ENCODE measurements at regions not wholly inside any gene's neighbourhood (a gene's known extent, or its start where the extent isn't known, plus 50 kb on each side); places are given as distances from the start of the nearest gene placed in this dataset.

DNA sequence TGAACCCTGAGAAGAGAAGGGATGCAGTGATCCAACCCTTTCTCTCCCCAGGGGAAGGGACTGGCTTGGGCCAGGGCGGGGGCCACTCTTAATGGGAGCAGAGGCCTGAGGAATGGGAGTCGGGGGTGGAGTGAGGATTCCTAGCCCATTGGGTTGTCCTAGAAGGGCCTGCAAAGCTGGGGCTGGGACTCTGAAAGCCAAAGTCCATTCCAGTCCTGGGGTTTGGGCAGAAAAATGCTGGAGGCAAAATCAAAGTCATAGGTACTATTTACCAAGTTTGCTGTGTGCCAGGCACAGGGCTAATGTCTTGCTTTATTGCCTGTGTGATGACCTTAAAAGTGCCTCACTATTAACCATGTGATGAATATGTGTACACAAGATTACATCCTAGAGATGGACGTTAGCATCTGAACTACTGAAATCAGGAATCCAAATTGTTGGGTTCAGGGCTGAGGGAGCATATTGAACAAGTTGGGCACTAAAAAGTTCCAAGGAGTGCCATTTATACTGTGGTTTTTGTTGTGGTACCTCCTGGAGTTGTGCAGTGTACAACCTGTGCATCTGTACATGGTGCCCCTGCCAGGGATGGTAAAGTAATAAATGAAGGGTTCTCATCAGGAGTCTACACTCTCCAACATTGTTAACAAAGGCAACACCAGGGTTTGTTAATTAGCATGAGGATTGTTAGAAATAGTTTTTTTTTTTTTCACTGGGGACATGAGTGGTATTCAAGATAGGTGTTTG, 84.4 kb upstream of the NKD1 start:
- Histone ChIP-seq H3K4me2 (ENCODE audit: low read length) (no peak overlapping the region), H3K79me2 (ENCODE audit: low read length) (no peaks in the 10 kb centered on the region), H3K4me1 (ENCODE audit: low read length) (peaks cover 8% of the 10 kb centered on the region), H3K27ac (ENCODE audit: low read length) (no peak overlapping the region), H3K36me3 (replicated peaks; ENCODE audit: low read depth, low read length) (no peaks in the 10 kb centered on the region), H3K9me3 (ENCODE audit: insufficient read depth, low read length) (no peaks in the 10 kb centered on the region), H4K20me1 (ENCODE audit: insufficient read depth, low read length) (no peaks in the 10 kb centered on the region), H2AFZ (ENCODE audit: low read depth, low read length) (no peak overlapping the region), H3K9ac (ENCODE audit: low read length) (no peak overlapping the region), H3K4me3 (ENCODE audit: low read length) (no peak overlapping the region), H3K27me3 (ENCODE audit: low read depth, low read length) (peaks cover 6% of the 10 kb centered on the region; the same call in 1 of the 2 replicates)
- TF ChIP-seq, protein P1, sequence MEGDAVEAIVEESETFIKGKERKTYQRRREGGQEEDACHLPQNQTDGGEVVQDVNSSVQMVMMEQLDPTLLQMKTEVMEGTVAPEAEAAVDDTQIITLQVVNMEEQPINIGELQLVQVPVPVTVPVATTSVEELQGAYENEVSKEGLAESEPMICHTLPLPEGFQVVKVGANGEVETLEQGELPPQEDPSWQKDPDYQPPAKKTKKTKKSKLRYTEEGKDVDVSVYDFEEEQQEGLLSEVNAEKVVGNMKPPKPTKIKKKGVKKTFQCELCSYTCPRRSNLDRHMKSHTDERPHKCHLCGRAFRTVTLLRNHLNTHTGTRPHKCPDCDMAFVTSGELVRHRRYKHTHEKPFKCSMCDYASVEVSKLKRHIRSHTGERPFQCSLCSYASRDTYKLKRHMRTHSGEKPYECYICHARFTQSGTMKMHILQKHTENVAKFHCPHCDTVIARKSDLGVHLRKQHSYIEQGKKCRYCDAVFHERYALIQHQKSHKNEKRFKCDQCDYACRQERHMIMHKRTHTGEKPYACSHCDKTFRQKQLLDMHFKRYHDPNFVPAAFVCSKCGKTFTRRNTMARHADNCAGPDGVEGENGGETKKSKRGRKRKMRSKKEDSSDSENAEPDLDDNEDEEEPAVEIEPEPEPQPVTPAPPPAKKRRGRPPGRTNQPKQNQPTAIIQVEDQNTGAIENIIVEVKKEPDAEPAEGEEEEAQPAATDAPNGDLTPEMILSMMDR (IDR thresholded peaks at IDR 0.05; ENCODE audit: low read depth, low read length): no peak
- no peak for TF ChIP-seq EZH2phosphoT487 (IDR thresholded peaks at IDR 0.05; ENCODE audit: low read depth)

DNA sequence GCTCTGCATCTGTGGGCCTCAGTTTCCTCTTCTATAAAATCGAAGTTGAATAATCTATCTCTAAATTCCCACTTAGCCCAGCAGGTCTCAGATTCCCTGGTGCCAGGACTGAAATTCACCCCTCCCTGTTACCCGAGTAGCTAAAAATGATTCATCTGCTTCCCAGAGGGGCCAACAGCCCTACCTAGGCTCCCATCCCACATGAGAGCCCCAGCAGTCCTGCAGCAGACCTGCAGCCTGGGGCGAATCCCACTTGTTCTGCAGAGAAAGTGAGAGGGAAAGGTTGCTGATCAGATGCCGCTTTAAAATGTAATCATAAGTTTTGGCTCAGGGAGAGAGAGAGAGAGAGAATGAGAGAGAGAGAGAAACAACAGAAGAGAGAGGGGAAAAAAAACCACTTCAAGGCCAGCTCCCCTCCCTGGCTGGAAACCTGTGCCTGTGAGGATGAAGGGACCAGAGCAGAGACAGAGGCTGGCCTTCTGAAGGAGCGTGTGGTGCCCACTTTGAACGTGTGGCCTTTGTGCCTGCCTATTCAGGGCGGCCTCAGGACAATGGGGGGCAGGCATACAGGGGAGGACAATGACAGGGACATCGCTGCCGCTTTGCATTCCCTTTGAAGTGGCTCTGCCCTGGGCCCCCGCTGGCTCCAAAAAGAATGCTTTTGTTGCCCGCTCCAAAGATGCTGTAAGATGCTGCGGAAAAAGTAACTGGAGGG, 85.2 kb upstream of the NKD1 start:
- Histone ChIP-seq H2AFZ (ENCODE audit: low read depth, low read length) (no peak overlapping the region), H3K27me3 (ENCODE audit: low read depth, low read length) (peaks cover 12% of the 10 kb centered on the region; the same call in 1 of the 2 replicates), H3K4me3 (ENCODE audit: low read length) (no peak overlapping the region), H3K9ac (ENCODE audit: low read length) (no peak overlapping the region), H3K9me3 (ENCODE audit: insufficient read depth, low read length) (no peaks in the 10 kb centered on the region), H3K4me2 (ENCODE audit: low read length) (no peak overlapping the region), H3K4me1 (ENCODE audit: low read length) (peaks cover 5% of the 10 kb centered on the region), H3K36me3 (replicated peaks; ENCODE audit: low read depth, low read length) (no peaks in the 10 kb centered on the region), H4K20me1 (ENCODE audit: insufficient read depth, low read length) (no peaks in the 10 kb centered on the region), H3K27ac (ENCODE audit: low read length) (no peak overlapping the region), H3K79me2 (ENCODE audit: low read length) (no peaks in the 10 kb centered on the region)
- TF ChIP-seq, protein P1 (IDR thresholded peaks at IDR 0.05; ENCODE audit: low read depth, low read length): no peak
- TF ChIP-seq EZH2phosphoT487 (IDR thresholded peaks at IDR 0.05; ENCODE audit: low read depth): no peak

DNA sequence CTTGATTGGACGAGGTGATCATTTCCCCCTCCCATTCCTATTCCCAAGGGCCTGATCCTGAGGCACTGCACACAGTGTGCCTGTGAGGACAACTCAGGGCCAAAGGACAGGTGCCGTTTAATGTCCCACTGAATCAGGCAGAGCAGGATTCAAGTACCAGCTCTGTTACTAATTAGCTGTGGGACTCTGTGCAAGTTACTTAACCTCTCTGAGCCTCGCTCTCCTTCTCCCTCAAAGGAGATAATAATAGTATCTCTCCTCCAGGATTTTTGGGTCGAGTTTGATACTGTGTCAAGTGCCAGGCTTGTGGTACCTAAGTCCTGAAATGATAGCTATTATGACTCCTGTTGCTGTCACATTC, 86.8 kb upstream of the NKD1 start:
- H3K9me3 ChIP-seq (ENCODE audit: insufficient read depth, low read length): no peaks in the 10 kb centered on the region
- H3K4me3 ChIP-seq (ENCODE audit: low read length): no peak overlapping the region
- H3K79me2 ChIP-seq (ENCODE audit: low read length): no peaks in the 10 kb centered on the region
- no peak overlapping the region for H3K4me2 ChIP-seq (ENCODE audit: low read length)
- peaks cover 18% of the 10 kb centered on the region; the same call in 1 of the 2 replicates for H3K27me3 ChIP-seq (ENCODE audit: low read depth, low read length)
- no peaks in the 10 kb centered on the region for H4K20me1 ChIP-seq (ENCODE audit: insufficient read depth, low read length)
- no peak overlapping the region for H3K27ac ChIP-seq (ENCODE audit: low read length)
- no peak overlapping the region for H3K9ac ChIP-seq (ENCODE audit: low read length)
- H3K36me3 ChIP-seq (replicated peaks; ENCODE audit: low read depth, low read length): no peaks in the 10 kb centered on the region
- no peaks in the 10 kb centered on the region for H3K4me1 ChIP-seq (ENCODE audit: low read length)
- no peak for TF ChIP-seq EZH2phosphoT487 (IDR thresholded peaks at IDR 0.05; ENCODE audit: low read depth)
- H2AFZ ChIP-seq (ENCODE audit: low read depth, low read length): no peak overlapping the region

DNA sequence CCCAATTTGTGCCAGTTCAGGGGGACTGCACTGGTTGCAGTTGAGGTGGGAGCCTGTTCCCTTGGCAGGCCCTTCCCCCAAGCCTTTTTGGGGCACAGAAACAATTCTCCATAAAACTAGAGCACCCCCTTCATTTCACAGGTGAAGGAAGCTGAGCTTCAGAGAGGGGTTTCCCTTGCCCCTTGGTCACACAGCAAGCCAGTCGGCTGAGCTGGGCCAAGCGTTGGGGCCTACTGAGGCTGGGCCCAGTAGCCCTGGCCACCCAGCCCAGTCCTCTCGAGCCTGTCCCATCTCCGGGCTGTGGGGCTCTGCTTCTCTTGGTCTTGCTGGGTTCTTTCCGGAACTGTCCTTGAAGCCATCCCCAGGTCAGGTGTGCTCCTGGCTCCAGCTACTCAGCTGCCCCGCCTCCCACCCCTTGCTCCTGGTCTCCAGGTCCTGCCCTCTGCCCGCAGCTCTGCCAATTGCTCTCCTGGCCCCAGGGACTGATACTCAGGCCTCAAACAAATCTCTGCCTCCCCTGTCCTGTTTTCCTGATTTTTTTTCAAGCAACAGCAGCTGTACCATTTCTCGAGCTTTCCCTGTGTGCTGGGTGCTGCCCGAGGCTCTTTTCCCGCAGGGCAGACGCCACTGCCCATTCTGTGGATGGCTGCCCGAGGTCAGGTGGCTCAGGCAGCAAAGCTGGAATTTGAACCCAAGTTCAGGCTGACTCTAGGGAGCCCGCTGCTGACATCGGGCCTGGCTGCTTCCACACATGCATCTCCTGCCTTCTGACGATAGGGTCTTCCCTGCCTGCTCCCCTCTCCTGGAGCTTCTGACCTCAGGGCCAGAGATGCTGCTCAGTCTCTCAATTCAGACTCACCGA, 87.4 kb upstream of the NKD1 start:
- H4K20me1 ChIP-seq (ENCODE audit: insufficient read depth, low read length): no peaks in the 10 kb centered on the region
- peaks cover 18% of the 10 kb centered on the region; the same call in 1 of the 2 replicates for H3K27me3 ChIP-seq (ENCODE audit: low read depth, low read length)
- TF ChIP-seq, protein P1 (IDR thresholded peaks at IDR 0.05; ENCODE audit: low read depth, low read length): no peak
- no peak for TF ChIP-seq EZH2phosphoT487 (IDR thresholded peaks at IDR 0.05; ENCODE audit: low read depth)
- H3K36me3 ChIP-seq (replicated peaks; ENCODE audit: low read depth, low read length): no peaks in the 10 kb centered on the region
- H3K9ac ChIP-seq (ENCODE audit: low read length): no peak overlapping the region
- no peak overlapping the region for H2AFZ ChIP-seq (ENCODE audit: low read depth, low read length)
- H3K4me1 ChIP-seq (ENCODE audit: low read length): no peaks in the 10 kb centered on the region
- no peaks in the 10 kb centered on the region for H3K79me2 ChIP-seq (ENCODE audit: low read length)
- no peaks in the 10 kb centered on the region for H3K9me3 ChIP-seq (ENCODE audit: insufficient read depth, low read length)
- no peak overlapping the region for H3K4me3 ChIP-seq (ENCODE audit: low read length)
- H3K4me2 ChIP-seq (ENCODE audit: low read length): no peak overlapping the region
- no peak overlapping the region for H3K27ac ChIP-seq (ENCODE audit: low read length)

Data from OCI-LY3 (cell line).